Transverse colon (tissue), 4 donors: ENCODE measurements at regions not wholly inside any gene's neighbourhood (a gene's known extent, or its start where the extent isn't known, plus 50 kb on each side); places are given as distances from the start of the nearest gene placed in this dataset.

Experiments
- EP300 ChIP-seq: sonication (generic); formaldehyde crosslinking; IDR thresholded peaks from one replicate; pipeline ENCODE4 v1.6.1; 2017; ENCODE audit warnings: antibody characterized with exemption, low read depth
- POLR2A ChIP-seq: fragments of 450-650 bp; IDR thresholded peaks from one replicate; pipeline ENCODE4 v1.6.1; 2016; ENCODE audit warnings: antibody characterized with exemption, mild to moderate bottlenecking, moderate library complexity
- POLR2AphosphoS5 ChIP-seq, 3 donors: sonication (generic); formaldehyde crosslinking; IDR thresholded peaks; one replicate each; pipeline ENCODE4 v1.6.1; 2016; ENCODE audit warnings: antibody characterized with exemption in 3 of 3
- TF ChIP-seq, protein P1 (sequence below), 5 experiments: fragments of 200-600 bp in 3 of 5; fragments of 450-650 bp in 2 of 5; sonication (generic) in 3 of 5; IDR thresholded peaks; 1 replicate in 2 of 5; 2 replicates in 3 of 5; pipeline ENCODE4 v1.5.1; 2016 to 2017; ENCODE audit warnings: antibody characterized with exemption in 5 of 5, inconsistent platforms in 3 of 5, mild to moderate bottlenecking in 2 of 5, moderate library complexity in 1 of 5

DNA sequence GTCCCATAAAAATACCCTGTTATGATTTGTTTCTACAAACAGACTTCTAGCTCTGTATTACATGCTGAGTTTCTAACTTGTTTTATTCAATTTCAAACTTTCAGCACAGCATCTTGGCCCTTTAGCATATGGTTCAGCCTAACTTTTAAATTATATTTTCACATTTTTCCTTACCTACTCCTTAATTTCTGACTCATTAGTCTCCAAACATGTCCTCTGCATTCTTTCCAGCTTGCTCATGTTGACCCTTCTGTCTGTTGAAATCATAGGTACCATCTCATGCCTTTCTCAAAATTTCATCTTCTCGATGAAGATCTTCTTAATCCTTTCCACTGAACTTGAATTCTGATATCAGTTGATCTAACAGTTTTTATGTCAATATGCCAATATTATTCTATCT is 200.9 kb upstream of the RIOK2 start:
- TF ChIP-seq POLR2A: no peak
- TF ChIP-seq, protein P1, sequence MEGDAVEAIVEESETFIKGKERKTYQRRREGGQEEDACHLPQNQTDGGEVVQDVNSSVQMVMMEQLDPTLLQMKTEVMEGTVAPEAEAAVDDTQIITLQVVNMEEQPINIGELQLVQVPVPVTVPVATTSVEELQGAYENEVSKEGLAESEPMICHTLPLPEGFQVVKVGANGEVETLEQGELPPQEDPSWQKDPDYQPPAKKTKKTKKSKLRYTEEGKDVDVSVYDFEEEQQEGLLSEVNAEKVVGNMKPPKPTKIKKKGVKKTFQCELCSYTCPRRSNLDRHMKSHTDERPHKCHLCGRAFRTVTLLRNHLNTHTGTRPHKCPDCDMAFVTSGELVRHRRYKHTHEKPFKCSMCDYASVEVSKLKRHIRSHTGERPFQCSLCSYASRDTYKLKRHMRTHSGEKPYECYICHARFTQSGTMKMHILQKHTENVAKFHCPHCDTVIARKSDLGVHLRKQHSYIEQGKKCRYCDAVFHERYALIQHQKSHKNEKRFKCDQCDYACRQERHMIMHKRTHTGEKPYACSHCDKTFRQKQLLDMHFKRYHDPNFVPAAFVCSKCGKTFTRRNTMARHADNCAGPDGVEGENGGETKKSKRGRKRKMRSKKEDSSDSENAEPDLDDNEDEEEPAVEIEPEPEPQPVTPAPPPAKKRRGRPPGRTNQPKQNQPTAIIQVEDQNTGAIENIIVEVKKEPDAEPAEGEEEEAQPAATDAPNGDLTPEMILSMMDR (IDR thresholded peaks at IDR 0.05): no peak
- no peak for TF ChIP-seq POLR2AphosphoS5 (IDR thresholded peaks at IDR 0.05)
- no peak for TF ChIP-seq EP300
